Lower leg skin (tissue), 4 donors: ENCODE measurements at regions not wholly inside any gene's neighbourhood (a gene's known extent, or its start where the extent isn't known, plus 50 kb on each side); places are given as distances from the start of the nearest gene placed in this dataset.

Experiments
- DNase-seq, 2 donors: peaks; one replicate each; pipeline ENCODE4 v3.0.0-alpha.2; 2019; ENCODE audit warnings: low spot score in 2 of 2
- H3K4me3 ChIP-seq: fragments of 200-600 bp; sonication (generic); 2 replicates; pipeline ENCODE4 v1.5.1; 2017; ENCODE audit warnings: mild to moderate bottlenecking, low read depth; ENCODE audit not compliant: poor library complexity, severe bottlenecking
- POLR2A ChIP-seq, 2 donors: fragments of 450-650 bp; IDR thresholded peaks; one replicate each; pipeline ENCODE4 v1.6.1; 2016 to 2017; ENCODE audit warnings: antibody characterized with exemption in 2 of 2, mild to moderate bottlenecking in 1 of 2, moderate library complexity in 1 of 2
- WGBS, 2 donors: methylation state at CpG; one replicate each; pipeline ENCODE4 v1.1.5; 2018; 5-methylcytosine and 5-hydroxymethylcytosine counted together
- intact Hi-C: fragments of 100-400 bp; cut with DNase I; formaldehyde crosslinking; loops from one replicate; pipeline ENCODE4 v1.15.0; 2023; ENCODE audit warnings: low total_unique reads
- TF ChIP-seq, protein P1 (sequence below), 3 donors: fragments of 450-650 bp; IDR thresholded peaks; one replicate each; pipeline ENCODE4 v1.5.1; 2016; ENCODE audit warnings: antibody characterized with exemption in 3 of 3, mild to moderate bottlenecking in 3 of 3, moderate library complexity in 2 of 3

DNA sequence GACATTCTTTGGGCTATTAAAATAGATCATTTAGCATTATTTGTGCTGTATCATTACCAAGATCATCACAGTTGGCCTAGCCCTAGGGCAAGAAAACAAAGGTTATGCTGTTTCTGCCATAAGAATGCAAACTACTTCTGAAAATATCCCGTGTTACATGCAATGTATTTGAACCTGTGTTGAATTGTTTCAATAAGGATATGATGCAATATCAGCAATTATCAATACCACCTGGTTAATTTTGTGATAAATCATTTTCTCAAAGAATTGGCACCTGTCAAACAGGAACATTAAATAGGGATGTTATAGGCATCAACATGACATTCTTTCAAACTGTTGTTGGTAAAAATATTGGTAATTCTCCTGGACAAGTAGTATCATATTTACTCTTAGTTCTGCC lies 2002.0 kb upstream of the CDH9 start:
- H3K4me3 ChIP-seq: no peak overlapping the region
- 66 to 73% methylated on average over 1 of the region's 1 CpG for WGBS, 2 donors
- TF ChIP-seq POLR2A (IDR thresholded peaks at IDR 0.05): no peak
- TF ChIP-seq, protein P1, sequence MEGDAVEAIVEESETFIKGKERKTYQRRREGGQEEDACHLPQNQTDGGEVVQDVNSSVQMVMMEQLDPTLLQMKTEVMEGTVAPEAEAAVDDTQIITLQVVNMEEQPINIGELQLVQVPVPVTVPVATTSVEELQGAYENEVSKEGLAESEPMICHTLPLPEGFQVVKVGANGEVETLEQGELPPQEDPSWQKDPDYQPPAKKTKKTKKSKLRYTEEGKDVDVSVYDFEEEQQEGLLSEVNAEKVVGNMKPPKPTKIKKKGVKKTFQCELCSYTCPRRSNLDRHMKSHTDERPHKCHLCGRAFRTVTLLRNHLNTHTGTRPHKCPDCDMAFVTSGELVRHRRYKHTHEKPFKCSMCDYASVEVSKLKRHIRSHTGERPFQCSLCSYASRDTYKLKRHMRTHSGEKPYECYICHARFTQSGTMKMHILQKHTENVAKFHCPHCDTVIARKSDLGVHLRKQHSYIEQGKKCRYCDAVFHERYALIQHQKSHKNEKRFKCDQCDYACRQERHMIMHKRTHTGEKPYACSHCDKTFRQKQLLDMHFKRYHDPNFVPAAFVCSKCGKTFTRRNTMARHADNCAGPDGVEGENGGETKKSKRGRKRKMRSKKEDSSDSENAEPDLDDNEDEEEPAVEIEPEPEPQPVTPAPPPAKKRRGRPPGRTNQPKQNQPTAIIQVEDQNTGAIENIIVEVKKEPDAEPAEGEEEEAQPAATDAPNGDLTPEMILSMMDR (IDR thresholded peaks at IDR 0.05): no peak
- intact Hi-C loops: no loop called here
- DNase-seq: no peak

DNA sequence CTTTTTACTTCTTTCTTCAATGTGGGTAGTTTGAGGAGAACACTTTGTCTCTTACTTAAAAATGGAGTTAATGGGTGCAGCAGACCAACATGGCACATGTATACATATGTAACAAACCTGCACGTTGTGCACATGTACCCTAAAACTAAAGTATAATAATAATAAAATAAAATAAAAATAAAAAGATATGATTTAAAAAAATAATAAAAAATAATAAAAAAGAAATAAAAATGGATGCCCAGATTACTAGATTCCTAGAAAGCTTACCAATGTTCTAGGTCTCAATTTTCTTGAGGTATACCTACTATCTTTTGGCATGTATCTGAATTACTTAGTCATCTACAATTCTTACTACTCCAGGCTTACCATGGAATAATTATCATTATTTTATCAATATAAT lies 2001.6 kb upstream of the CDH9 start:
- intact Hi-C loops: no loop called here
- H3K4me3 ChIP-seq: no peak overlapping the region
- WGBS, 2 donors: 74 to 75% methylated on average over 1 of the region's 1 CpG
- no peak for TF ChIP-seq POLR2A (IDR thresholded peaks at IDR 0.05)
- TF ChIP-seq, protein P1 (IDR thresholded peaks at IDR 0.05): no peak
- DNase-seq: no peak

DNA sequence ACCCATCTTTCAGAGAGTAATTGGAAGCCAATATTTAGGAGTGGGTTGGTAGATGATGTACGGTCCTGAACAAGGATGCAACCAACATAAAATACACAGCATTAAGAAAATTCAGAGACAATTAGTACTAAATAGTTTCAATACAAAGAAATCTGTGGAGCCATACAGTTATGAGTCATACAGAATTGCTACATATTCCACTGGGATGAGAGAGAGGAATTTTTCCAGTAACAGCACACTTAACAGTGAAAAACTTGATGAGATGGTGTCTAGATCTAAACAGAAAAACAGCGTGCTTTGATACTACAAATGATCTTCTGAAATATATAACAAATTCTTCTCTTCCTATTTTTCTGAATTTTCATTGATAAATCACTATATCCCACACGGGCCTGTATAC lies 1999.3 kb upstream of the CDH9 start:
- intact Hi-C loops: no loop called here
- H3K4me3 ChIP-seq: no peak overlapping the region
- 76 to 82% methylated on average over 3 of the region's 3 CpGs for WGBS, 2 donors
- TF ChIP-seq, protein P1 (IDR thresholded peaks at IDR 0.05): no peak
- TF ChIP-seq POLR2A (IDR thresholded peaks at IDR 0.05): no peak
- DNase-seq: no peak

DNA sequence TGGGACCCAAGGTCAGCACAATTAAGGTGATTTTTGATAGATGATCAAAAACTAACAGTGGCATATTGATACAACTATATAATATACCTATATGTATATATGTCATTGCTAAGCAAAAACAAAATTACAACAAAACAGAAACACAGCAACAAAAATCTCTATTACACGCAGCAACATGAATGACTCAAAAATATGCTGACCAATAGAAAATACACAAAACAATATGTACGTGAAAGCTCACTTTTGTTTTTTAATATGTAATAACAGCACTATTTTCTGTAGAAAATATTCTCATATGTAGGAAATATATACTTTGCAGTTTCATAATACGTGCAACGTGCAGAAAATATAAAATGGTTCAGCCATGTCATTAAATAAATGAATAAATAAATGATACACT lies 1985.7 kb upstream of the CDH9 start:
- 79 to 86% methylated on average over 4 of the region's 4 CpGs for WGBS, 2 donors
- TF ChIP-seq POLR2A (IDR thresholded peaks at IDR 0.05): no peak
- TF ChIP-seq, protein P1 (IDR thresholded peaks at IDR 0.05): no peak
- intact Hi-C loops: no loop called here
- no peak for DNase-seq
- no peak overlapping the region for H3K4me3 ChIP-seq

DNA sequence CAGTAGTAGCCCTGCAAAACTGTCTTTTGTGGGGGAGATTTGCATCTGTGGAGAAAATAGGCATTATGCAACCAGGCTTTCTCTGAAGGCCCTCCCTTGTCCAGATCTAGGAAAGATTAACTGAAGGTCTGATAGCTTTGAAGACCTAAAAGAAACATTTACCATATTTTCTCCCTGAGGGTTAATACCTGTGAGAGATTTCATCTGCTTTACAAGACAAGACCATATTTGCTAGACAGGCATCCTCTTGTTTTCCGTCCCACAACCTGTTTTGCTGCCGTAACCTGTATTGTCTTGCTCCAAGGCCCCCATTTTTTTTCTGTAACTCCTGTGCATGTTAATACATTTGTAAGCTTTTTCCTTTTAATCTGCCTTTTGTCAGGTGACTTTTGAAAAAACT lies 1985.2 kb upstream of the CDH9 start:
- intact Hi-C loops: no loop called here
- no peak for DNase-seq
- H3K4me3 ChIP-seq: no peak overlapping the region
- TF ChIP-seq POLR2A (IDR thresholded peaks at IDR 0.05): no peak
- TF ChIP-seq, protein P1 (IDR thresholded peaks at IDR 0.05): no peak
- WGBS, 2 donors: 32 to 35% methylated on average over 2 of the region's 2 CpGs

DNA sequence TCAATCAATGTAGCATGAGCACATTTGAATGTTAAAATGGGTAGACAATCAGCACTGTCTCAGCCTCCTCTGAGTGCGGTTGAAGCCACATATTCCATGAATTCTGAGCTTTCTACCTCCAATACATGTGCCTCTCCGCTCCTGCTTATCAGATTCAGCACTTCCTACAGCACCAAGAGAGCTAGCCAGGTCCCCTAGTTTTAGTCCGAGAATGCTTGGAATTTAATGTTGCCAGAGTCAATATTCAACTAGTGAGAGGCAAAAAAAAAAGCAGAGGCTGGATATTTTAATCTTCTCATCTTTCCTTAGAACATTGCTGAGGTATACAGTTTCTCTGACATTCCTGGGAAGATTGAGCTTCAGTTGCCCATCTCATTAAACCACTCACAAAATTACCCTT lies 1979.1 kb upstream of the CDH9 start:
- no peak for TF ChIP-seq POLR2A (IDR thresholded peaks at IDR 0.05)
- TF ChIP-seq, protein P1 (IDR thresholded peaks at IDR 0.05): no peak
- WGBS, 2 donors: 73 to 84% methylated on average over 3 of the region's 3 CpGs
- no peak for DNase-seq
- no peak overlapping the region for H3K4me3 ChIP-seq
- intact Hi-C loops: no loop called here
